ENCODE measurements at regions not wholly inside any gene's neighbourhood (a gene's known extent, or its start where the extent isn't known, plus 50 kb on each side); places are given as distances from the start of the nearest gene placed in this dataset.

- Histone ChIP-seq H3K4me3 (no peak overlapping the region), H3K4me1 (no peaks in the 10 kb centered on the region), H3K27ac (no peak overlapping the region), H3K27me3 (replicated peaks in 1 of 7) (no peaks in the 10 kb centered on the region), H3K36me3 (no peaks in the 10 kb centered on the region), H3K9me3 (peaks cover 0 to 10% (median 0%) of the 10 kb centered on the region in 8 donors)
- intact Hi-C loops (cut with DNase I; ENCODE audit: low total_unique reads), result no loop called here
- TF ChIP-seq CTCF (IDR thresholded peaks at IDR 0.05 in 8 of 11, conservative IDR thresholded peaks at IDR 0.05 in 3 of 11) (no peak), POLR2AphosphoS5 (IDR thresholded peaks at IDR 0.05) (no peak), POLR2A (IDR thresholded peaks at IDR 0.05) (no peak)
- WGBS, 5 donors, result 85 to 96% (median 91%) methylated on average over 3 of the region's 3 CpGs
- no peak for DNase-seq
Observed at GRCh38 chr6:9437836-9438235, 977.0 kb downstream of the TFAP2A start.

- WGBS, 5 donors, result 57 to 72% (median 64%) methylated on average over 4 of the region's 4 CpGs
- Histone ChIP-seq H3K36me3 (no peaks in the 10 kb centered on the region), H3K4me3 (no peak overlapping the region), H3K9me3 (peaks cover 0 to 5% (median 0%) of the 10 kb centered on the region in 8 donors), H3K4me1 (no peaks in the 10 kb centered on the region), H3K27me3 (replicated peaks in 1 of 7) (no peaks in the 10 kb centered on the region), H3K27ac (no peak overlapping the region)
- TF ChIP-seq POLR2A (IDR thresholded peaks at IDR 0.05) (no peak), CTCF (IDR thresholded peaks at IDR 0.05 in 8 of 11, conservative IDR thresholded peaks at IDR 0.05 in 3 of 11) (no peak)
- intact Hi-C loops (cut with DNase I; ENCODE audit: low total_unique reads), result no loop called here
- DNase-seq, result no peak
Observed at GRCh38 chr6:9435281-9435680, 979.6 kb downstream of the TFAP2A start.

- no peak for DNase-seq
- Histone ChIP-seq H3K27me3 (replicated peaks in 1 of 7) (no peaks in the 10 kb centered on the region), H3K4me3 (no peak overlapping the region), H3K4me1 (no peaks in the 10 kb centered on the region), H3K9me3 (peaks cover 0 to 9% (median 0%) of the 10 kb centered on the region in 8 donors), H3K36me3 (no peaks in the 10 kb centered on the region), H3K27ac (no peak overlapping the region)
- WGBS, 5 donors, result 81 to 96% (median 92%) methylated on average over 4 of the region's 4 CpGs
- TF ChIP-seq CTCF (IDR thresholded peaks at IDR 0.05 in 8 of 11, conservative IDR thresholded peaks at IDR 0.05 in 3 of 11) (no peak), POLR2A (IDR thresholded peaks at IDR 0.05) (no peak), POLR2AphosphoS5 (IDR thresholded peaks at IDR 0.05) (no peak)
- intact Hi-C loops (cut with DNase I; ENCODE audit: low total_unique reads), result no loop called here
Observed at GRCh38 chr6:9431945-9432344, 982.9 kb downstream of the TFAP2A start.

GRCh38 chr6:9428421-9429172 lies 986.3 kb downstream of the TFAP2A start:
- Histone ChIP-seq H3K27me3 (replicated peaks in 1 of 7) (no peaks in the 10 kb centered on the region), H3K27ac (no peak overlapping the region), H3K9me3 (peaks cover 0 to 9% (median 0%) of the 10 kb centered on the region in 8 donors), H3K36me3 (no peaks in the 10 kb centered on the region), H3K4me1 (no peaks in the 10 kb centered on the region), H3K4me3 (no peak overlapping the region)
- TF ChIP-seq POLR2A (IDR thresholded peaks at IDR 0.05) (no peak), POLR2AphosphoS5 (IDR thresholded peaks at IDR 0.05) (no peak), CTCF (IDR thresholded peaks at IDR 0.05 in 8 of 11, conservative IDR thresholded peaks at IDR 0.05 in 3 of 11) (no peak)
- intact Hi-C loops (cut with DNase I; ENCODE audit: low total_unique reads), result no loop called here
- no peak for DNase-seq
- 61 to 69% (median 62%) methylated on average over 2 of the region's 2 CpGs for WGBS, 5 donors

All from spleen (tissue), 11 donors.